Vagina (tissue), 2 donors: ENCODE measurements at regions not wholly inside any gene's neighbourhood (a gene's known extent, or its start where the extent isn't known, plus 50 kb on each side); places are given as distances from the start of the nearest gene placed in this dataset.

Experiments used
- CTCF ChIP-seq, 3 experiments: fragments of 450-650 bp in 2 of 3; fragments of 200-600 bp in 1 of 3; sonication (generic) in 1 of 3; IDR thresholded peaks; one replicate each; pipeline ENCODE4 v1.5.1; 2017 to 2019; ENCODE audit warnings: antibody characterized with exemption in 3 of 3, mild to moderate bottlenecking in 2 of 3, moderate library complexity in 2 of 3
- POLR2A ChIP-seq, 2 donors: fragments of 450-650 bp; IDR thresholded peaks; one replicate each; pipeline ENCODE4 v1.6.1; 2017; ENCODE audit warnings: antibody characterized with exemption in 2 of 2, mild to moderate bottlenecking in 2 of 2, moderate library complexity in 2 of 2
- POLR2AphosphoS5 ChIP-seq, 2 donors: sonication (generic); formaldehyde crosslinking; IDR thresholded peaks; one replicate each; pipeline ENCODE4 v1.9.0; 2017; ENCODE audit warnings: antibody characterized with exemption in 2 of 2, mild to moderate bottlenecking in 2 of 2, low read depth in 1 of 2; ENCODE audit not compliant: insufficient read depth in 1 of 2

- no peak for TF ChIP-seq CTCF (IDR thresholded peaks at IDR 0.05)
- no peak for TF ChIP-seq POLR2AphosphoS5 (IDR thresholded peaks at IDR 0.05; ENCODE audit: insufficient read depth in 1 of 2, low read depth in 1 of 2)
- no peak for TF ChIP-seq POLR2A (IDR thresholded peaks at IDR 0.05)
Measured at GRCh38 chr6:156316583-156317125, 460.5 kb upstream of the ARID1B start.
